ENCODE measurements at regions not wholly inside any gene's neighbourhood (a gene's known extent, or its start where the extent isn't known, plus 50 kb on each side); places are given as distances from the start of the nearest gene placed in this dataset.

GRCh38 chr22:47848184-47848920, 1085.9 kb downstream of the TBC1D22A start:
- FAIRE-seq, result no peak

GRCh38 chr22:47847131-47847890, 1084.9 kb downstream of the TBC1D22A start:
- no peak for FAIRE-seq

GRCh38 chr22:47846206-47846605, 1083.8 kb downstream of the TBC1D22A start:
- FAIRE-seq, result no peak

GRCh38 chr22:47842119-47842518, 1079.7 kb downstream of the TBC1D22A start:
- no peak for FAIRE-seq

- no peak for FAIRE-seq
These were observed 1078.7 kb downstream of the TBC1D22A start for GRCh38 chr22:47841156-47841555.

- FAIRE-seq, result no peak
These were observed 1077.3 kb downstream of the TBC1D22A start for GRCh38 chr22:47839595-47840227.

GRCh38 chr22:47837703-47838102, 1075.3 kb downstream of the TBC1D22A start:
- FAIRE-seq, result no peak

GRCh38 chr22:47836957-47837356, 1074.5 kb downstream of the TBC1D22A start:
- FAIRE-seq, result no peak

- no peak for FAIRE-seq
These were observed 1073.3 kb downstream of the TBC1D22A start for GRCh38 chr22:47835726-47836125.

GRCh38 chr22:47826016-47826415, 1063.6 kb downstream of the TBC1D22A start:
- no peak for FAIRE-seq

- no peak for FAIRE-seq
These were observed 1060.0 kb downstream of the TBC1D22A start for GRCh38 chr22:47822422-47822821.

GRCh38 chr22:47818496-47818895, 1056.0 kb downstream of the TBC1D22A start:
- FAIRE-seq, result no peak

GRCh38 chr22:47817380-47817779, 1054.9 kb downstream of the TBC1D22A start:
- no peak for FAIRE-seq

GRCh38 chr22:47816863-47817210, 1054.4 kb downstream of the TBC1D22A start:
- no peak for FAIRE-seq

- FAIRE-seq, result no peak
These were observed 1053.8 kb downstream of the TBC1D22A start for GRCh38 chr22:47816121-47816862.

GRCh38 chr22:47814474-47814873, 1052.0 kb downstream of the TBC1D22A start:
- no peak for FAIRE-seq

- FAIRE-seq, result no peak
These were observed 1051.2 kb downstream of the TBC1D22A start for GRCh38 chr22:47813661-47814060.

- no peak for FAIRE-seq
These were observed 1049.5 kb downstream of the TBC1D22A start for GRCh38 chr22:47811971-47812370.

GRCh38 chr22:47810505-47811500, 1048.4 kb downstream of the TBC1D22A start:
- no peak for FAIRE-seq

- FAIRE-seq, result no peak
These were observed 1046.6 kb downstream of the TBC1D22A start for GRCh38 chr22:47808886-47809620.

- FAIRE-seq, result no peak
These were observed 1045.8 kb downstream of the TBC1D22A start for GRCh38 chr22:47808236-47808635.
